HG03565 (cell line): ENCODE measurements at regions not wholly inside any gene's neighbourhood (a gene's known extent, or its start where the extent isn't known, plus 50 kb on each side); places are given as distances from the start of the nearest gene placed in this dataset.
"Not testable (repeated sequence)": the region's sequence is repeated elsewhere in the genome, so short reads cannot be mapped to it uniquely, and the experiment has no call there.

Experiments used
- ATAC-seq: cut with Tn5 transposase; IDR thresholded peaks from one replicate; pipeline ENCODE4 v1.9.1; 2021; ENCODE audit warnings: mild to moderate bottlenecking, moderate library complexity; ENCODE audit not compliant: unreplicated experiment

- ATAC-seq, result no peak
Observed at GRCh38 chr20:19110285-19110684, 102.2 kb upstream of the SLC24A3 start.

GRCh38 chr20:19110881-19111460 is 101.5 kb upstream of the SLC24A3 start:
- ATAC-seq, result no peak

DNA sequence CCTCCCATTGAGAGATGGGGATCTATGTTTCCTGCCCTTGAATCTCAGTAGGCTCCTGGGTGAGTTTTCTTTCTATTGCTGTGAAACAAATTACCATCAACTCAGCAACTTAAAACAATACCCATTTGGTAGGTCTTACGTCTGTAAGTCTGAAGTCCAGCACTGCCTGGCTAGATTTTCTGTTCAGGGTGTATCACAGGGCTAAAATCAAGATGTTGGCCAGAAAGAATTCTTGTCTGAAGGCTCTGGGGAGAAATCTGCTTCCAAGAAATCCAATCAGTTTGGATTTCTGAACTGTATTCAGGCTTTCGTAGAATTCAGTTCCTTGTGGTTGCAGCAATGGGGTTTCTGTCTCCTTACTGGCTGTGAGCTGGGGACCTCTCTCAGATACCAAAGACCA is 99.6 kb upstream of the SLC24A3 start:
- ATAC-seq, result no peak

DNA sequence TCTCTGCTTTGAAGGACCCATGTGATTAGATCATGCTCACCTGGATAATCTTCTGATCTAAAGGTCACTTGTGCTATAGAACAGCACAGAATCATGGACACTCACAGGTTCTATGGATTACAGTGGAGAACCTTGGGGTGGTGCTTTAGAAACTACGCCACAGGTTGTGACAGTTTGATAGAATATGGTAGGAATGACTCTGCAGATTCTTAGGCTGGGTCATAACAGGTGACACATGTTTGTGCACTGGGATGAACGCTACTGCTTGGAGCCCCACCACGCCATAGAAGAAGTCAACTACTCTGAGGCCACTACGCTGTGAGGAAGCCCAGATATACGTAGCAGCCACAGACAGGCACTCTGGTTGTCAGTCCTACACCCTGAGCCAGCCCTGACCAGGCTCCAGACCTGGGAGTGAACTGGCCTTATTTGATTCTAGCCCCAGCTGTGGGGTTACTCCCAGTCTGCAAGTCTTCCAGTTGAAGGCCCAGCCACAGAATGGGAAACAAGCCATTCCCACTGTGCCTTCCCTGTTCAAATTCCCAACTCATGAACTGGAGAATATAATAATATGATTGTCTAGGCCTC is 99.0 kb upstream of the SLC24A3 start:
- ATAC-seq, result no peak

GRCh38 chr20:19114410-19114809 is 98.0 kb upstream of the SLC24A3 start:
- no peak for ATAC-seq

DNA sequence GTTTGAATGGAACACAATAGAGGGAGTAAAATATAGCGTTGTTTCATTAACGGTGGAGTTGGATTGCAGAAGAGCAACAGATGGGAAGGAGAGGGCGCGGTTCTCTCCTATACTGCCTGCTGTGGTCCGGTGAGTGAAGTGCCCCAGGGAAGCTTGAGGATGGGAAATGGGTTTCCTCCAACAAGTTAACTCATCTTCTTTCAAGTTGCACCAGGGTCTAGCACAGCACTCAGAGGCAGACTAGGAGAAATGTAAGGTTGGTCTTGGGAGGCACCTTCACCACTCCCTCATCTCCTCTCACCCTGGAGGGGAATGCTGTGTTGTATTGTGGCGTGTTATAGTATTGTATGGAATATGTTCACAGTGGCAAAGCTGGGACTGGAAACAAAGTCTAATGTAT is 96.9 kb upstream of the SLC24A3 start:
- ATAC-seq, result no peak

DNA sequence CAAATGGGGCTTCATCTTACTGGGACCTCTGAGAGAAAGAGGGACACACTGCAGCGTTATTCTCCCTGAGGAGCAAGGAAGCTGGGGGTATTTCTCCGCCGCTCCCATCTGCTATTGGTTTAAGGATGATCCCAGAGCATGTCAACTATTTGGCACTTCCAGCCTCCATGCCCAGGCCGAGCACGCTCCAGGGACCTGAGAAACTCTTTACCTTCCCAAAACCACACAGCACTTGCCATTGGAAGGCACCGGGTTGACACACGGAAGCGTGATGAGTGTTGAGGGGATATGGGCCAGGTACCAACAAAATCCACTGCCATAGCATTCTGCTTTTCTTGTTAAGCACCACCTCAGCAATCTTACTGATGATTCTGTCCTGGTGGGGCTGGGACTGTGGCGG is 92.4 kb upstream of the SLC24A3 start:
- no peak for ATAC-seq

- no peak for ATAC-seq
Observed at GRCh38 chr20:19120569-19120968, 91.9 kb upstream of the SLC24A3 start.

- ATAC-seq, result no peak
Observed at GRCh38 chr20:19121463-19121862, 91.0 kb upstream of the SLC24A3 start.

DNA sequence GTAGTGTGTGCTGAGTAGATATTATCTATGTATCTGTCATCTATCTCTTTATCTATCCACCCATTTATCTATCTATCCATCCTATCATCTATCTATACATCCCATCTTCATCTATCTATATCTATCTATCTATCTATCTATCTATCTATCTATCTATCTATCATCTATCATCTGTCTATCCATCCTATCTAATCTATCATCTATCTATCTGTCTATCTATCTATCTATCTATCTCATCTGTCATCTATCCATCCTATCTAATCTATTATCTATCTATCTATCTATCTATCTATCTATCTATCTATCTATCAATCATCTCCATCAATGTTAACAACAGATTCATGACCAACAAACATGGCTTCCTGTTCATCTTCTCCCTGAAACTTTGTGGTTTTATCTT is 90.5 kb upstream of the SLC24A3 start:
- no peak for ATAC-seq

- ATAC-seq, result no peak
Observed at GRCh38 chr20:19122395-19122794, 90.0 kb upstream of the SLC24A3 start.

- no peak for ATAC-seq
Observed at GRCh38 chr20:19125508-19125907, 86.9 kb upstream of the SLC24A3 start.

DNA sequence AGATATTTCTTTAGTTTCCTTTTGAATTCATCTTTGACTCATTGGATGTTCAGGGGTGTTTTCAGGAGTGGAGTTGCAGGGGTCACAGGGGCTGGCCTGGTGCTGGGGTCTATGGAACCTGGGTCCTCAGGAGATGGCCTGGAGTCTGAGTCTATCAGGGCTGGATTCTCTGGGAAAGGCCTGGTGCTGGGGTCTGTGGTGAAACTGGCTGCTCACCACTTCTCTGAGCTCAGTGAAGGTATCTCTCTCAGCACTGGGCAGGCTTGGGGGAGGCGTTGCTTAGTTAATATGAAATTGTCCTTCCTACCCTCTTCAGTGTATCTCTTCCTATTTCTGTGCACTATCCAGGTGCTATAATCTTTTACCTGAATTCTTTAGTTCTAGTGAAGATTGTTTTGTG is 83.1 kb upstream of the SLC24A3 start:
- ATAC-seq, result no peak

DNA sequence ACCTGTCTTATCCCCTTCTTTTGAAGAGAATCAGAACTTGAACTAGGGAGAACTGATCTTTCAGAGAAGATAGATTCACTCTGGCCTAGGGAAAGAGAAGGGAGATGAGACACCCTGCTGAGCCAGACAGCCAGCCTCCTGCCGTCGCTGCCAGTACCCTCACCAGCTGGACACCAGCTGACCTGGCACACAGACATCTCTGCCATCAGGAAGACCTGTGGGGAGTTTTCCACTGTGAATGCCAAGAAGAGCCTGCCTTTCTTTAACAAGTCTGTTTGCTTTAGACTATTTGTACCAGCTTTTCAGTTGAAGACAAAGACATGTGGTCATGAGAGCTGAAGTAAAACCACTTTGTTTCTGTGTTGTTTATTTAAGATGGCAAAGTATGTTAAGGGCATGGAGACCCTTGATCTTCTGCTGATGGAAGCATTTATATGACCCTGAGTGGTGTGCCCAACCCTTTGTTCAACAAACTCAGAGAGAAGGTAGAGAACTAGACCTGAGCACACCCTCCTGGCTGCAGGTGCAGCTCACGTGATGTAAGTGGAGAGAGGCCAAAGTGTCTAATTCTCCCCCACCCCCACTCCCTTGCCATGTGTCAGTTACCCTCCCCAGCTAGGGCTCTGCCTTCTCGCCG is 82.3 kb upstream of the SLC24A3 start:
- ATAC-seq, result no peak

DNA sequence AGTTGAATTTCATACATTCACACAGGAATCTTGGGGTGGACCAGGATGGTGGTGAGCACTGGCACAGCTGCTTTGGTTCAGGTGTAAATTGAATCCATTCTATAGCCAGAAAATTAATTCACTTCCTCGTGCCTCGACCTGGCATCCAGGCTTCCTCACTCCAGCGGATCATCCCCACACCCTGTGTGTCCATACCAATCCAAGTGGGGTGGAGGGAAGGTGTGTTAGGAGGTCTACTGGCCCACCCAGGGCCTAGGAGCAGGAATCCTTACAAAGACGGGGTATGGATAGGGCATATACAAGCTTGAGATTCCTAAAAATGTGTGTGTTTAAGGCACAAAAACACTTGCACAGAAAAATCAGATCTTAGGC is 81.8 kb upstream of the SLC24A3 start:
- ATAC-seq, result no peak

- no peak for ATAC-seq
Observed at GRCh38 chr20:19137641-19138040, 74.8 kb upstream of the SLC24A3 start.

DNA sequence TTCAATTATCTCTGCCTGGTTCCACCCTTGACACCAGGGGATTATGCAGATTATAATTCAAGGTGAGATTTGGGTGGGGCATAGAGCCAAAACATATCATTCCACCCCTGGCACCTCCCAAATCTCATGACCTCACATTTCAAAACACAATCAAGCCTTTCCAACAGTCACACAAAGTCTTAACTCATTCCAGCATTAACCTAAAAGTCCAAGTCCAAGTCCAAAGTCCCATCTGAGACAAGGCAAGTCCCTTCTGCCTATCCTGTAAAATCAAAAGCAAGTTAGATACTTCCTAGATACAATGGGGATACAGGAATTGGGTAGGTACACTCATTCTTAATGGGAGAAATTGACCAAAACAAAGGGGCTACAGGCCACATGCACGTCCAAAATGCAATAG is 73.7 kb upstream of the SLC24A3 start:
- no peak for ATAC-seq

GRCh38 chr20:19139584-19139983 is 72.9 kb upstream of the SLC24A3 start:
- ATAC-seq, result not testable (repeated sequence)

DNA sequence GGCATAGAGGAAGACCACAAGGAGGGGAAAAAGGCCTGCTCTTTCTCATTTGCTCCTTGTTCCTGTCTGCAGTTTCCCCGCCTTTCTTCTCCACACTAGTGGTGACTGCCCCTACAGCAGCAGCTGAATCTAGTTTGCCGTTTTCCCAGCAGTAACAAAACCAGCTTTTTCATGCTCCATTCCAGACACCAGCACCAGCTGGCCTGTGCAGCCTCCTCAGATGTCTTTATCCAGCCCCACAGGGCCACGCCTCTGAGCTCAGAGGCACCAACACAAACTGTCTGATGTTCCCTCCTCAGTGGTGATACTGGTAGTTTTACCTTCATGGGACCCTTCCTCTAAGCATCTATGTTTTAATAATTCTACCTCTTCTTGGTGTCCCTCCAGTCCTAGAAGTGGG is 70.4 kb upstream of the SLC24A3 start:
- ATAC-seq, result no peak

DNA sequence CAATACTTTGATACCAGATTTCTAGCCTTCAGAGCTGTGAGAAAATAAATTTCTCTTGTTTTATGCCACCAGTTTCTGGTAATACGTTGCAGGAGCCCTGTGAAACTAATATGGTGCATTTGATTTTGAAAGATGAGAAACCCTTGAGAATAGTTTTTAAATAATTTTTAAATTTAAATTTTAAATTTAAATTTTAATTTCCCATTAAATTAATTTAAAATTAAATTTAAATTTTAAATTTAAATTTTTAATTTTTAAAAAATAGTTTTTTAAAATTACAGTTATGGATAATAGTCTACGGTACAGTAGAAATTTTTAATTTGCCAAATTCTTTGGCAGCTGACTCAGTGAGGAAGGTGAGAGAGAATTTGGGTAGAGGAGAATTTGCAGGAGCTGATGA is 68.6 kb upstream of the SLC24A3 start:
- ATAC-seq, result no peak

- no peak for ATAC-seq
Observed at GRCh38 chr20:19161336-19161735, 51.1 kb upstream of the SLC24A3 start.
